Panc1 (cell line): ENCODE measurements at regions not wholly inside any gene's neighbourhood (a gene's known extent, or its start where the extent isn't known, plus 50 kb on each side); places are given as distances from the start of the nearest gene placed in this dataset.

ENCODE experiments used
- ATAC-seq: fragments of 200-7000 bp; cut with Tn5 transposase; 2 replicates; pipeline ENCODE4 v1.9.1; 2020; ENCODE audit warnings: mild to moderate bottlenecking, moderate library complexity
- BruUV-seq: library from RNA; stranded (reverse); fragments of 400-500 nt; replicated peaks from 2 replicates; lab custom pipeline; 2021; lab: Mats Ljungman, UMichigan
- CTCF ChIA-PET: fragments of 300-600 bp; sonication (Branson Sonifier 250); formaldehyde crosslinking; loops from one replicate; lab custom pipeline; 2022; ENCODE audit warnings: antibody characterized with exemption; lab: Charles Lee
- POLR2A ChIA-PET: fragments of 300-600 bp; sonication (Branson Sonifier 250); formaldehyde crosslinking; loops from one replicate; lab custom pipeline; 2022; ENCODE audit warnings: antibody characterized with exemption; lab: Charles Lee
- DNase-seq: peaks from one replicate; pipeline ENCODE4 v3.0.0-alpha.2; 2010; ENCODE audit warnings: low read depth, low spot score
- H3K27ac ChIP-seq: 2 replicates; pipeline ENCODE4 v1.5.1; 2011; ENCODE audit warnings: mild to moderate bottlenecking, low read length, inconsistent platforms
- H3K27me3 ChIP-seq: fragments of 200-500 bp; sonication (Bioruptor generic); 2 replicates; pipeline ENCODE4 v1.6.0; 2014; ENCODE audit warnings: low read length, inconsistent platforms; ENCODE audit not compliant: control insufficient read depth, insufficient read depth
- H3K36me3 ChIP-seq: fragments of 200-500 bp; sonication (Bioruptor generic); 2 replicates; pipeline ENCODE4 v1.5.1; 2014; ENCODE audit warnings: inconsistent platforms, mild to moderate bottlenecking, low read length, moderate library complexity; ENCODE audit not compliant: control insufficient read depth, insufficient read depth
- H3K4me1 ChIP-seq: 2 replicates; pipeline ENCODE4 v1.5.1; 2011; ENCODE audit warnings: inconsistent platforms, mild to moderate bottlenecking, low read length, moderate library complexity; ENCODE audit not compliant: control insufficient read depth, insufficient read depth
- H3K4me3 ChIP-seq, 2 experiments: 2 replicates each; pipeline ENCODE4 v1.5.1; 2011 to 2012; ENCODE audit warnings: low read depth in 2 of 2, low read length in 2 of 2, mild to moderate bottlenecking in 2 of 2, inconsistent platforms in 1 of 2, moderate library complexity in 1 of 2
- H3K9me3 ChIP-seq: fragments of 200-500 bp; sonication (Bioruptor generic); 2 replicates; pipeline ENCODE4 v1.5.1; 2014; ENCODE audit warnings: low read depth, mild to moderate bottlenecking, inconsistent platforms, low read length, moderate library complexity; ENCODE audit not compliant: control insufficient read depth, insufficient read depth
- POLR2AphosphoS5 ChIP-seq: IDR thresholded peaks from 2 replicates; pipeline ENCODE4 v1.6.1; 2012; ENCODE audit warnings: mild to moderate bottlenecking, low read depth, low read length, moderate library complexity
- SIN3A ChIP-seq: IDR thresholded peaks from 2 replicates; pipeline ENCODE4 v1.6.1; 2012; ENCODE audit warnings: low read depth, mild to moderate bottlenecking, low read length, moderate library complexity, borderline replicate concordance; ENCODE audit not compliant: insufficient read depth
- TCF7L2 ChIP-seq: IDR thresholded peaks from 2 replicates; pipeline ENCODE4 v1.6.1; 2011; ENCODE audit warnings: mild to moderate bottlenecking, low read depth, low read length, inconsistent platforms
- in situ Hi-C: cut with HindIII; loops from 2 replicates; pipeline ENCODE4 v1.10.0; 2016; ENCODE audit warnings: low sequenced_read_pairs, low pct_unique_long_range_greater_than_20kb
- intact Hi-C: fragments of 100-400 bp; cut with micrococcal nuclease; formaldehyde crosslinking; loops from one replicate; pipeline ENCODE4 v1.10.0; 2022; ENCODE audit not compliant: unreplicated experiment
- TF ChIP-seq, protein P1 (sequence below), 2 experiments: IDR thresholded peaks; 2 replicates each; pipeline ENCODE4 v1.6.1; 2011 to 2012; ENCODE audit warnings: low read depth in 2 of 2, control low read depth in 1 of 2, low read length in 1 of 2, mild to moderate bottlenecking in 1 of 2, moderate library complexity in 1 of 2; ENCODE audit not compliant: insufficient read depth in 1 of 2
- TF ChIP-seq, protein P2 (sequence below): fragments of 450-650 bp; IDR thresholded peaks from 2 replicates; pipeline ENCODE4 v1.5.1; 2017; ENCODE audit warnings: mild to moderate bottlenecking

DNA sequence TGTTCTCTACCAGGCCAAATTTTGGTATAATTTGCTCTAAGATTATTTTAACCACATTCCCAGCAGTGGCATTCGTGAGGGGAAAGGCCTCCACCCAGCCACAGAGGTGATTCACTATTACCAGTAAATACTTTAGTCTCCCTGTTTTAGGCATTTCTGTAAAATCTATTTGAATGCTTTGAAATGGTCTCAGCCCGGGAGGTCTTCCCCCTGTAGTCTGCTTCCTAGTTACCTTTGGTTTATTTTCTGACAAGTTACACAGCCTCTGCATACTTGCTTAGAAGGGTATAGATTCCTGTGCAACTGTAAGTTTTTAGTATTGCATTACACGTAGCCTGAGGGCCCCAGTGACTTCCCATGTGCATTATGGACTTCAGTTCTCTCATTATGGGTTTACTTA, 248.7 kb downstream of the C6orf118 start:
- intact Hi-C loops (no loop called here), in situ Hi-C loops (no loop called here)
- Histone ChIP-seq H3K27me3 (no peaks in the 10 kb centered on the region), H3K9me3 (no peaks in the 10 kb centered on the region), H3K4me1 (no peaks in the 10 kb centered on the region), H3K4me3 (no peak overlapping the region), H3K36me3 (no peaks in the 10 kb centered on the region), H3K27ac (no peak overlapping the region)
- no TSS peak for BruUV-seq
- ChIA-PET POLR2A (no interaction called here), CTCF (no interaction called here)
- no peak for ATAC-seq
- TF ChIP-seq, protein P1, sequence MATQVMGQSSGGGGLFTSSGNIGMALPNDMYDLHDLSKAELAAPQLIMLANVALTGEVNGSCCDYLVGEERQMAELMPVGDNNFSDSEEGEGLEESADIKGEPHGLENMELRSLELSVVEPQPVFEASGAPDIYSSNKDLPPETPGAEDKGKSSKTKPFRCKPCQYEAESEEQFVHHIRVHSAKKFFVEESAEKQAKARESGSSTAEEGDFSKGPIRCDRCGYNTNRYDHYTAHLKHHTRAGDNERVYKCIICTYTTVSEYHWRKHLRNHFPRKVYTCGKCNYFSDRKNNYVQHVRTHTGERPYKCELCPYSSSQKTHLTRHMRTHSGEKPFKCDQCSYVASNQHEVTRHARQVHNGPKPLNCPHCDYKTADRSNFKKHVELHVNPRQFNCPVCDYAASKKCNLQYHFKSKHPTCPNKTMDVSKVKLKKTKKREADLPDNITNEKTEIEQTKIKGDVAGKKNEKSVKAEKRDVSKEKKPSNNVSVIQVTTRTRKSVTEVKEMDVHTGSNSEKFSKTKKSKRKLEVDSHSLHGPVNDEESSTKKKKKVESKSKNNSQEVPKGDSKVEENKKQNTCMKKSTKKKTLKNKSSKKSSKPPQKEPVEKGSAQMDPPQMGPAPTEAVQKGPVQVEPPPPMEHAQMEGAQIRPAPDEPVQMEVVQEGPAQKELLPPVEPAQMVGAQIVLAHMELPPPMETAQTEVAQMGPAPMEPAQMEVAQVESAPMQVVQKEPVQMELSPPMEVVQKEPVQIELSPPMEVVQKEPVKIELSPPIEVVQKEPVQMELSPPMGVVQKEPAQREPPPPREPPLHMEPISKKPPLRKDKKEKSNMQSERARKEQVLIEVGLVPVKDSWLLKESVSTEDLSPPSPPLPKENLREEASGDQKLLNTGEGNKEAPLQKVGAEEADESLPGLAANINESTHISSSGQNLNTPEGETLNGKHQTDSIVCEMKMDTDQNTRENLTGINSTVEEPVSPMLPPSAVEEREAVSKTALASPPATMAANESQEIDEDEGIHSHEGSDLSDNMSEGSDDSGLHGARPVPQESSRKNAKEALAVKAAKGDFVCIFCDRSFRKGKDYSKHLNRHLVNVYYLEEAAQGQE (IDR thresholded peaks at IDR 0.05; ENCODE audit: insufficient read depth in 1 of 2, low read depth in 2 of 2, low read length in 1 of 2), result no peak
- TF ChIP-seq, protein P2, sequence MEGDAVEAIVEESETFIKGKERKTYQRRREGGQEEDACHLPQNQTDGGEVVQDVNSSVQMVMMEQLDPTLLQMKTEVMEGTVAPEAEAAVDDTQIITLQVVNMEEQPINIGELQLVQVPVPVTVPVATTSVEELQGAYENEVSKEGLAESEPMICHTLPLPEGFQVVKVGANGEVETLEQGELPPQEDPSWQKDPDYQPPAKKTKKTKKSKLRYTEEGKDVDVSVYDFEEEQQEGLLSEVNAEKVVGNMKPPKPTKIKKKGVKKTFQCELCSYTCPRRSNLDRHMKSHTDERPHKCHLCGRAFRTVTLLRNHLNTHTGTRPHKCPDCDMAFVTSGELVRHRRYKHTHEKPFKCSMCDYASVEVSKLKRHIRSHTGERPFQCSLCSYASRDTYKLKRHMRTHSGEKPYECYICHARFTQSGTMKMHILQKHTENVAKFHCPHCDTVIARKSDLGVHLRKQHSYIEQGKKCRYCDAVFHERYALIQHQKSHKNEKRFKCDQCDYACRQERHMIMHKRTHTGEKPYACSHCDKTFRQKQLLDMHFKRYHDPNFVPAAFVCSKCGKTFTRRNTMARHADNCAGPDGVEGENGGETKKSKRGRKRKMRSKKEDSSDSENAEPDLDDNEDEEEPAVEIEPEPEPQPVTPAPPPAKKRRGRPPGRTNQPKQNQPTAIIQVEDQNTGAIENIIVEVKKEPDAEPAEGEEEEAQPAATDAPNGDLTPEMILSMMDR, result no peak
- TF ChIP-seq SIN3A, result no peak
- TF ChIP-seq TCF7L2, result no peak
- TF ChIP-seq POLR2AphosphoS5, result no peak
- DNase-seq, result no peak

GRCh38 chr6:165059032-165059431, 250.4 kb downstream of the C6orf118 start:
- no peak overlapping the region for H3K27ac ChIP-seq
- BruUV-seq, result no TSS peak
- no peaks in the 10 kb centered on the region for H3K9me3 ChIP-seq
- in situ Hi-C loops, result no loop called here
- no peak overlapping the region for H3K4me3 ChIP-seq
- H3K27me3 ChIP-seq, result no peaks in the 10 kb centered on the region
- TF ChIP-seq POLR2AphosphoS5 (no peak), SIN3A (no peak), TCF7L2 (no peak)
- TF ChIP-seq, protein P2, result no peak
- TF ChIP-seq, protein P1 (IDR thresholded peaks at IDR 0.05; ENCODE audit: insufficient read depth in 1 of 2, low read depth in 2 of 2, low read length in 1 of 2), result no peak
- no peak for DNase-seq
- ChIA-PET POLR2A (no interaction called here), CTCF (no interaction called here)
- intact Hi-C loops, result no loop called here
- no peaks in the 10 kb centered on the region for H3K4me1 ChIP-seq
- H3K36me3 ChIP-seq, result no peaks in the 10 kb centered on the region
- ATAC-seq, result no peak
